ENCODE measurements at regions not wholly inside any gene's neighbourhood (a gene's known extent, or its start where the extent isn't known, plus 50 kb on each side); places are given as distances from the start of the nearest gene placed in this dataset.
A peak's percentile ranks its signal among the peaks of the same experiment; 100 is the strongest.

GRCh38 chr13:59522652-59523051 is 641.1 kb downstream of the DIAPH3 start:
- no peaks in the 10 kb centered on the region for H3K27me3 ChIP-seq (ENCODE audit: control insufficient read depth in 1 of 2, insufficient read depth in 2 of 2, low read length in 2 of 2)
- no peaks in the 10 kb centered on the region for H3K36me3 ChIP-seq (ENCODE audit: control insufficient read depth in 2 of 2, insufficient read depth in 2 of 2, low read length in 1 of 2)
- H3K4me3 ChIP-seq (ENCODE audit: low read depth in 1 of 2, low read length in 2 of 2) = no peak overlapping the region
- no peak overlapping the region for H3K27ac ChIP-seq (ENCODE audit: low read depth in 2 of 2, low read length in 1 of 2)
- H3K9me3 ChIP-seq (ENCODE audit: control insufficient read depth in 2 of 2, insufficient read depth in 1 of 2, low read depth in 1 of 2, low read length in 1 of 2) = no peaks in the 10 kb centered on the region
- H3K4me1 ChIP-seq (ENCODE audit: control insufficient read depth in 2 of 2, insufficient read depth in 2 of 2, low read length in 1 of 2) = no peaks in the 10 kb centered on the region

- 77 to 80% methylated on average over 3 of the region's 3 CpGs for WGBS, 2 donors
- H3K27ac ChIP-seq (ENCODE audit: low read depth in 2 of 2, low read length in 1 of 2) = no peak overlapping the region
- no peaks in the 10 kb centered on the region for H3K27me3 ChIP-seq (ENCODE audit: control insufficient read depth in 1 of 2, insufficient read depth in 2 of 2, low read length in 2 of 2)
- no peaks in the 10 kb centered on the region for H3K4me1 ChIP-seq (ENCODE audit: control insufficient read depth in 2 of 2, insufficient read depth in 2 of 2, low read length in 1 of 2)
- H3K4me3 ChIP-seq (ENCODE audit: low read depth in 1 of 2, low read length in 2 of 2) = no peak overlapping the region
- no peaks in the 10 kb centered on the region for H3K36me3 ChIP-seq (ENCODE audit: control insufficient read depth in 2 of 2, insufficient read depth in 2 of 2, low read length in 1 of 2)
- no peaks in the 10 kb centered on the region for H3K9me3 ChIP-seq (ENCODE audit: control insufficient read depth in 2 of 2, insufficient read depth in 1 of 2, low read depth in 1 of 2, low read length in 1 of 2)
Observed at GRCh38 chr13:59527500-59527899, 636.2 kb downstream of the DIAPH3 start.

GRCh38 chr13:59531571-59532091 is 632.1 kb downstream of the DIAPH3 start:
- no peak overlapping the region for H3K4me3 ChIP-seq (ENCODE audit: low read depth in 1 of 2, low read length in 2 of 2)
- WGBS, 2 donors = 15 to 22% methylated on average over 9 of the region's 9 CpGs
- no peaks in the 10 kb centered on the region for H3K4me1 ChIP-seq (ENCODE audit: control insufficient read depth in 2 of 2, insufficient read depth in 2 of 2, low read length in 1 of 2)
- peak overlapping the region in 1 of 2 donors; percentile 18 for H3K27ac ChIP-seq (ENCODE audit: low read depth in 2 of 2, low read length in 1 of 2)
- no peaks in the 10 kb centered on the region for H3K9me3 ChIP-seq (ENCODE audit: control insufficient read depth in 2 of 2, insufficient read depth in 1 of 2, low read depth in 1 of 2, low read length in 1 of 2)
- no peaks in the 10 kb centered on the region for H3K36me3 ChIP-seq (ENCODE audit: control insufficient read depth in 2 of 2, insufficient read depth in 2 of 2, low read length in 1 of 2)
- no peaks in the 10 kb centered on the region for H3K27me3 ChIP-seq (ENCODE audit: control insufficient read depth in 1 of 2, insufficient read depth in 2 of 2, low read length in 2 of 2)

GRCh38 chr13:59532405-59532804 is 631.3 kb downstream of the DIAPH3 start:
- Histone ChIP-seq H3K27me3 (ENCODE audit: control insufficient read depth in 1 of 2, insufficient read depth in 2 of 2, low read length in 2 of 2) (no peaks in the 10 kb centered on the region), H3K36me3 (ENCODE audit: control insufficient read depth in 2 of 2, insufficient read depth in 2 of 2, low read length in 1 of 2) (no peaks in the 10 kb centered on the region), H3K9me3 (ENCODE audit: control insufficient read depth in 2 of 2, insufficient read depth in 1 of 2, low read depth in 1 of 2, low read length in 1 of 2) (no peaks in the 10 kb centered on the region), H3K4me1 (ENCODE audit: control insufficient read depth in 2 of 2, insufficient read depth in 2 of 2, low read length in 1 of 2) (no peaks in the 10 kb centered on the region), H3K4me3 (ENCODE audit: low read depth in 1 of 2, low read length in 2 of 2) (no peak overlapping the region), H3K27ac (ENCODE audit: low read depth in 2 of 2, low read length in 1 of 2) (no peak overlapping the region)
- WGBS, 2 donors = 65 to 66% methylated on average over 2 of the region's 2 CpGs

- Histone ChIP-seq H3K4me3 (ENCODE audit: low read depth in 1 of 2, low read length in 2 of 2) (no peak overlapping the region), H3K27me3 (ENCODE audit: control insufficient read depth in 1 of 2, insufficient read depth in 2 of 2, low read length in 2 of 2) (no peaks in the 10 kb centered on the region), H3K4me1 (ENCODE audit: control insufficient read depth in 2 of 2, insufficient read depth in 2 of 2, low read length in 1 of 2) (no peaks in the 10 kb centered on the region), H3K9me3 (ENCODE audit: control insufficient read depth in 2 of 2, insufficient read depth in 1 of 2, low read depth in 1 of 2, low read length in 1 of 2) (no peaks in the 10 kb centered on the region), H3K36me3 (ENCODE audit: control insufficient read depth in 2 of 2, insufficient read depth in 2 of 2, low read length in 1 of 2) (no peaks in the 10 kb centered on the region), H3K27ac (ENCODE audit: low read depth in 2 of 2, low read length in 1 of 2) (no peak overlapping the region)
- WGBS, 2 donors = 64 to 75% methylated on average over 3 of the region's 3 CpGs
Observed at GRCh38 chr13:59533561-59534555, 629.9 kb downstream of the DIAPH3 start.

- Histone ChIP-seq H3K9me3 (ENCODE audit: control insufficient read depth in 2 of 2, insufficient read depth in 1 of 2, low read depth in 1 of 2, low read length in 1 of 2) (no peaks in the 10 kb centered on the region), H3K27me3 (ENCODE audit: control insufficient read depth in 1 of 2, insufficient read depth in 2 of 2, low read length in 2 of 2) (no peaks in the 10 kb centered on the region), H3K4me1 (ENCODE audit: control insufficient read depth in 2 of 2, insufficient read depth in 2 of 2, low read length in 1 of 2) (no peaks in the 10 kb centered on the region), H3K27ac (ENCODE audit: low read depth in 2 of 2, low read length in 1 of 2) (no peak overlapping the region), H3K36me3 (ENCODE audit: control insufficient read depth in 2 of 2, insufficient read depth in 2 of 2, low read length in 1 of 2) (no peaks in the 10 kb centered on the region), H3K4me3 (ENCODE audit: low read depth in 1 of 2, low read length in 2 of 2) (no peak overlapping the region)
- 57 to 69% methylated on average over 5 of the region's 5 CpGs for WGBS, 2 donors
Observed at GRCh38 chr13:59534806-59535205, 628.9 kb downstream of the DIAPH3 start.

GRCh38 chr13:59537500-59537899 is 626.2 kb downstream of the DIAPH3 start:
- H3K27me3 ChIP-seq (ENCODE audit: control insufficient read depth in 1 of 2, insufficient read depth in 2 of 2, low read length in 2 of 2) = no peaks in the 10 kb centered on the region
- H3K4me3 ChIP-seq (ENCODE audit: low read depth in 1 of 2, low read length in 2 of 2) = no peak overlapping the region
- H3K36me3 ChIP-seq (ENCODE audit: control insufficient read depth in 2 of 2, insufficient read depth in 2 of 2, low read length in 1 of 2) = no peaks in the 10 kb centered on the region
- H3K4me1 ChIP-seq (ENCODE audit: control insufficient read depth in 2 of 2, insufficient read depth in 2 of 2, low read length in 1 of 2) = no peaks in the 10 kb centered on the region
- WGBS, 2 donors = 91 to 98% methylated on average over 3 of the region's 3 CpGs
- no peaks in the 10 kb centered on the region for H3K9me3 ChIP-seq (ENCODE audit: control insufficient read depth in 2 of 2, insufficient read depth in 1 of 2, low read depth in 1 of 2, low read length in 1 of 2)
- H3K27ac ChIP-seq (ENCODE audit: low read depth in 2 of 2, low read length in 1 of 2) = no peak overlapping the region

GRCh38 chr13:59538512-59538911 is 625.2 kb downstream of the DIAPH3 start:
- Histone ChIP-seq H3K4me3 (ENCODE audit: low read depth in 1 of 2, low read length in 2 of 2) (no peak overlapping the region), H3K27me3 (ENCODE audit: control insufficient read depth in 1 of 2, insufficient read depth in 2 of 2, low read length in 2 of 2) (no peaks in the 10 kb centered on the region), H3K36me3 (ENCODE audit: control insufficient read depth in 2 of 2, insufficient read depth in 2 of 2, low read length in 1 of 2) (no peaks in the 10 kb centered on the region), H3K27ac (ENCODE audit: low read depth in 2 of 2, low read length in 1 of 2) (no peak overlapping the region), H3K9me3 (ENCODE audit: control insufficient read depth in 2 of 2, insufficient read depth in 1 of 2, low read depth in 1 of 2, low read length in 1 of 2) (no peaks in the 10 kb centered on the region), H3K4me1 (ENCODE audit: control insufficient read depth in 2 of 2, insufficient read depth in 2 of 2, low read length in 1 of 2) (no peaks in the 10 kb centered on the region)
- 47 to 52% methylated on average over 3 of the region's 3 CpGs for WGBS, 2 donors

- Histone ChIP-seq H3K27ac (ENCODE audit: low read depth in 2 of 2, low read length in 1 of 2) (no peak overlapping the region), H3K4me1 (ENCODE audit: control insufficient read depth in 2 of 2, insufficient read depth in 2 of 2, low read length in 1 of 2) (no peaks in the 10 kb centered on the region), H3K9me3 (ENCODE audit: control insufficient read depth in 2 of 2, insufficient read depth in 1 of 2, low read depth in 1 of 2, low read length in 1 of 2) (no peaks in the 10 kb centered on the region), H3K27me3 (ENCODE audit: control insufficient read depth in 1 of 2, insufficient read depth in 2 of 2, low read length in 2 of 2) (no peaks in the 10 kb centered on the region), H3K4me3 (ENCODE audit: low read depth in 1 of 2, low read length in 2 of 2) (no peak overlapping the region), H3K36me3 (ENCODE audit: control insufficient read depth in 2 of 2, insufficient read depth in 2 of 2, low read length in 1 of 2) (no peaks in the 10 kb centered on the region)
Observed at GRCh38 chr13:59542303-59542702, 621.4 kb downstream of the DIAPH3 start.

- Histone ChIP-seq H3K27ac (ENCODE audit: low read depth in 2 of 2, low read length in 1 of 2) (no peak overlapping the region), H3K4me1 (ENCODE audit: control insufficient read depth in 2 of 2, insufficient read depth in 2 of 2, low read length in 1 of 2) (no peaks in the 10 kb centered on the region), H3K27me3 (ENCODE audit: control insufficient read depth in 1 of 2, insufficient read depth in 2 of 2, low read length in 2 of 2) (no peaks in the 10 kb centered on the region), H3K4me3 (ENCODE audit: low read depth in 1 of 2, low read length in 2 of 2) (no peak overlapping the region), H3K9me3 (ENCODE audit: control insufficient read depth in 2 of 2, insufficient read depth in 1 of 2, low read depth in 1 of 2, low read length in 1 of 2) (no peaks in the 10 kb centered on the region), H3K36me3 (ENCODE audit: control insufficient read depth in 2 of 2, insufficient read depth in 2 of 2, low read length in 1 of 2) (no peaks in the 10 kb centered on the region)
- WGBS, 2 donors = 80 to 90% methylated on average over 1 of the region's 1 CpG
Observed at GRCh38 chr13:59543418-59543817, 620.3 kb downstream of the DIAPH3 start.

Measured in esophagus (tissue), 2 donors.